ENCODE measurements at regions not wholly inside any gene's neighbourhood (a gene's known extent, or its start where the extent isn't known, plus 50 kb on each side); places are given as distances from the start of the nearest gene placed in this dataset.
A peak's percentile ranks its signal among the peaks of the same experiment; 100 is the strongest.
"Not testable (repeated sequence)": the region's sequence is repeated elsewhere in the genome, so short reads cannot be mapped to it uniquely, and the experiment has no call there.

DNA sequence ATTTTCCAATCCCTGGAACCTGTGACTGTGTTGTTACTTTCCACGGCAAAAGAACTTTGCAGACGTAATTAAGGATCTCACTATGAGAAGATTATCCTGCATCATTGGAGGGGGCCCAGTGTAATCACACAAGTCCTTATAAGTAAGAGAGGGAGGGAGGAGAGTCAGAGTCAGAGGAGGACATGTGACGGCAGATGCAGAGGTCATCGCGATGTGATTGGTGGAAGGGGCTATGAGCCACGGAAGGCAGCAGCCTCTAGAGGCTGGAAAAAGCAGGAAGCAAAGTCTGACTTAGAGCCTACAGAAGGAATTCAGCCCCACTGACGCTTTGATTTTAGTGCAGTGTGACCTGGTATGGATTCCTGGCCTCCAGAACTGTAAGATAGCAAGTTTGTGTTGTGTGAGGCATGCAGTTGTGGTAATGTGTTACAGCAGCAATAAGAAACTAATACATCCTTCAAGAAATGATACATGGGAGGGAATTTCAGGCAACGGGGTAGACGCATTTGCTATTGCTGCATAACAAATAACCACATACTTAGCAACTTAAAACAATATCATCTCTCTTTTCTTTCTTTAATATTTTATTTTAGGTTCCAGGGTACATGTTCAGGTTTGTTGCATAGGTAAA lies 112.7 kb upstream of the SERPINE2 start:
- ATAC-seq (no peak), DNase-seq (no peak)
- Histone ChIP-seq H3K27ac (no peak overlapping the region), H3K27me3 (no peaks in the 10 kb centered on the region), H3K9me3 (no peaks in the 10 kb centered on the region), H3K4me3 (no peak overlapping the region), H3K4me1 (no peaks in the 10 kb centered on the region), H3K36me3 (no peaks in the 10 kb centered on the region)
- 86% methylated on average over 9 of the region's 9 CpGs for WGBS (ENCODE audit: insufficient coverage, low coverage, low lambda C conversion rate, missing lambda C conversion rate)
- TF ChIP-seq CTCF (IDR thresholded peaks at IDR 0.05) (no peak), POLR2A (IDR thresholded peaks at IDR 0.05) (no peak)
- intact Hi-C loops (cut with DNase I): no loop called here

DNA sequence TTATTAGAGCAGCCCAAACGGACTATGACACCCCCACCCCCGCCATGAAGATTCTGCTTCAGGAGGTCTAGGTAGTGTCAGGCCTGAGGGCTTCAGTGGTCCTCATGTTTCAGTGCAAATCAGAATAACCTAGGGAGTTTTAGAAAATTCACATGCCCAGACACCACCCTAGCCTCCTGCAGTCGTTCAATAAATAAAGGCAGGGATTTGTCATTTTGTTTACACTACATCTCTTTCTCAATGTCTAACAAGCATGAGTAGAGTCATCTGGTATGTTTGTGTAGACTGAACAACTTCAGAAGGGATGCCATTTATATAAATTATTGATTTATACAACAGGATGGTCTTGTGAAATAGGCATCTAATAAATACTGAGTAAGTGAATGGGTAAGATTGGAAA lies 112.1 kb upstream of the SERPINE2 start:
- 68% methylated on average over 3 of the region's 3 CpGs for WGBS (ENCODE audit: insufficient coverage, low coverage, low lambda C conversion rate, missing lambda C conversion rate)
- Histone ChIP-seq H3K9me3 (no peaks in the 10 kb centered on the region), H3K27ac (no peak overlapping the region), H3K4me3 (no peak overlapping the region), H3K4me1 (no peaks in the 10 kb centered on the region), H3K36me3 (no peaks in the 10 kb centered on the region), H3K27me3 (no peaks in the 10 kb centered on the region)
- ATAC-seq (peak in 1 of 4 donors; percentile 89), DNase-seq (no peak)
- intact Hi-C loops (cut with DNase I): no loop called here
- TF ChIP-seq CTCF (IDR thresholded peaks at IDR 0.05) (no peak), POLR2A (IDR thresholded peaks at IDR 0.05) (no peak)

GRCh38 chr2:224148058-224148457 lies 109.0 kb upstream of the SERPINE2 start:
- H3K27ac ChIP-seq; DNase-seq; H3K27me3 ChIP-seq; H3K9me3 ChIP-seq; H3K4me1 ChIP-seq; H3K36me3 ChIP-seq; ATAC-seq; intact Hi-C loops (cut with DNase I); H3K4me3 ChIP-seq: not testable (repeated sequence)
- WGBS (ENCODE audit: insufficient coverage, low coverage, low lambda C conversion rate, missing lambda C conversion rate): 85% methylated on average over 5 of the region's 5 CpGs

GRCh38 chr2:224147174-224147573 lies 108.1 kb upstream of the SERPINE2 start:
- Histone ChIP-seq H3K9me3 (no peaks in the 10 kb centered on the region), H3K4me3 (no peak overlapping the region), H3K27me3 (no peaks in the 10 kb centered on the region), H3K4me1 (no peaks in the 10 kb centered on the region), H3K27ac (no peak overlapping the region), H3K36me3 (no peaks in the 10 kb centered on the region)
- ATAC-seq: no peak
- intact Hi-C loops (cut with DNase I): no loop called here
- no peak for TF ChIP-seq CTCF (IDR thresholded peaks at IDR 0.05)
- no peak for TF ChIP-seq POLR2A (IDR thresholded peaks at IDR 0.05)
- no peak for DNase-seq
- 83% methylated on average over 4 of the region's 4 CpGs for WGBS (ENCODE audit: insufficient coverage, low coverage, low lambda C conversion rate, missing lambda C conversion rate)

GRCh38 chr2:224146356-224147160 lies 107.5 kb upstream of the SERPINE2 start:
- H3K9me3 ChIP-seq: no peaks in the 10 kb centered on the region
- H3K4me1 ChIP-seq: no peaks in the 10 kb centered on the region
- DNase-seq (no peak), ATAC-seq (peak in 1 of 4 donors; percentile 71)
- no peak for TF ChIP-seq CTCF (IDR thresholded peaks at IDR 0.05)
- TF ChIP-seq POLR2A (IDR thresholded peaks at IDR 0.05): no peak
- H3K36me3 ChIP-seq: no peaks in the 10 kb centered on the region
- no peaks in the 10 kb centered on the region for H3K27me3 ChIP-seq
- H3K4me3 ChIP-seq: no peak overlapping the region
- no peak overlapping the region for H3K27ac ChIP-seq
- intact Hi-C loops (cut with DNase I): no loop called here
- 49% methylated on average over 6 of the region's 6 CpGs for WGBS (ENCODE audit: insufficient coverage, low coverage, low lambda C conversion rate, missing lambda C conversion rate)

Measured in right lobe of liver (tissue), 6 donors.